ENCODE measurements at regions not wholly inside any gene's neighbourhood (a gene's known extent, or its start where the extent isn't known, plus 50 kb on each side); places are given as distances from the start of the nearest gene placed in this dataset.

- no peaks in the 10 kb centered on the region for H3K36me3 ChIP-seq (ENCODE audit: control insufficient read depth in 2 of 2, insufficient read depth in 1 of 2, low read length in 2 of 2)
- H3K27ac ChIP-seq (ENCODE audit: extremely low read depth, low read depth, low read length) = no peak overlapping the region
- H3K9me3 ChIP-seq (ENCODE audit: control insufficient read depth, insufficient read depth, low read depth, low read length) = no peaks in the 10 kb centered on the region
- ChIA-PET CTCF (no interaction called here), POLR2A (no interaction called here)
- peaks cover 10% of the 10 kb centered on the region for H3K4me1 ChIP-seq (ENCODE audit: control insufficient read depth, insufficient read depth, low read length)
- H3K4me3 ChIP-seq (ENCODE audit: low read depth, low read length) = no peak overlapping the region
- TF ChIP-seq BCL11A (tag by site-specific recombination; IDR thresholded peaks at IDR 0.05; ENCODE audit: low read depth) (no peak), ZNF629 (tag by site-specific recombination; IDR thresholded peaks at IDR 0.05) (0 out of 2 replicates have a peak, but pooled peaks have one; percentile 16)
Measured at GRCh38 chr5:38706376-38706775, 139.4 kb upstream of the OSMR start.

- H3K4me3 ChIP-seq (ENCODE audit: low read depth, low read length) = no peak overlapping the region
Measured at GRCh38 chr5:38707352-38708210, 138.2 kb upstream of the OSMR start.

GRCh38 chr5:38709678-38710306 lies 136.0 kb upstream of the OSMR start:
- ChIA-PET POLR2A (no interaction called here), CTCF (interaction anchor here (0.6 to 1.7 kb wide), 5 partner anchors 9 to 552 kb away, joined by 3 to 7 read pairs (median 3); no protein-coding TSS in a partner anchor)
- TF ChIP-seq TSHZ1 (tag by site-specific recombination; IDR thresholded peaks at IDR 0.05; ENCODE audit: borderline replicate concordance) (no peak), ZNF311 (tag by site-specific recombination; IDR thresholded peaks at IDR 0.05; ENCODE audit: borderline replicate concordance) (no peak), ZNF629 (tag by site-specific recombination; IDR thresholded peaks at IDR 0.05) (no peak), ZNF211 (tag by site-specific recombination; IDR thresholded peaks at IDR 0.05; ENCODE audit: low read depth) (no peak), SETDB1 (IDR thresholded peaks at IDR 0.05; ENCODE audit: insufficient read length, low read length) (no peak), AEBP2 (tag by site-specific recombination; IDR thresholded peaks at IDR 0.05; ENCODE audit: borderline replicate concordance) (no peak), ZBTB44 (tag by site-specific recombination; IDR thresholded peaks at IDR 0.05) (no peak), ZNF600 (tag by site-specific recombination; IDR thresholded peaks at IDR 0.05) (no peak), ZNF501 (tag by site-specific recombination; IDR thresholded peaks at IDR 0.05) (no peak), ZNF394 (tag by site-specific recombination; IDR thresholded peaks at IDR 0.05; ENCODE audit: borderline replicate concordance) (no peak), ZNF621 (tag by site-specific recombination; IDR thresholded peaks at IDR 0.05) (no peak)

More at GRCh38 chr5:38707352-38708210, 138.2 kb upstream of the OSMR start:
- peaks cover 10% of the 10 kb centered on the region for H3K4me1 ChIP-seq (ENCODE audit: control insufficient read depth, insufficient read depth, low read length)
- TF ChIP-seq PRDM10 (tag by site-specific recombination; IDR thresholded peaks at IDR 0.05) = peak; percentile 65
- TF ChIP-seq ZNF549 (tag by site-specific recombination; IDR thresholded peaks at IDR 0.05) = 0 out of 2 replicates have a peak, but pooled peaks have one; percentile 31
- TF ChIP-seq ZNF830 (tag by site-specific recombination; IDR thresholded peaks at IDR 0.05; ENCODE audit: low read depth) = no peak
- ChIA-PET POLR2A (no interaction called here), CTCF (interaction anchor here (0.9 to 1.7 kb wide), 2 partner anchors 12 to 266 kb away, joined by 5 to 6 read pairs; no protein-coding TSS in a partner anchor)
- H3K36me3 ChIP-seq (ENCODE audit: control insufficient read depth in 2 of 2, insufficient read depth in 1 of 2, low read length in 2 of 2) = no peaks in the 10 kb centered on the region
- H3K27ac ChIP-seq (ENCODE audit: extremely low read depth, low read depth, low read length) = no peak overlapping the region
- H3K9me3 ChIP-seq (ENCODE audit: control insufficient read depth, insufficient read depth, low read depth, low read length) = no peaks in the 10 kb centered on the region

More at GRCh38 chr5:38709678-38710306, 136.0 kb upstream of the OSMR start:
- H3K4me3 ChIP-seq (ENCODE audit: low read depth, low read length) = no peak overlapping the region
- no peaks in the 10 kb centered on the region for H3K36me3 ChIP-seq (ENCODE audit: control insufficient read depth in 2 of 2, insufficient read depth in 1 of 2, low read length in 2 of 2)
- H3K4me1 ChIP-seq (ENCODE audit: control insufficient read depth, insufficient read depth, low read length) = peaks cover 10% of the 10 kb centered on the region
- H3K9me3 ChIP-seq (ENCODE audit: control insufficient read depth, insufficient read depth, low read depth, low read length) = no peaks in the 10 kb centered on the region
- no peak overlapping the region for H3K27ac ChIP-seq (ENCODE audit: extremely low read depth, low read depth, low read length)
